H9 (cell line): ENCODE measurements at regions not wholly inside any gene's neighbourhood (a gene's known extent, or its start where the extent isn't known, plus 50 kb on each side); places are given as distances from the start of the nearest gene placed in this dataset.

Experiments used
- DNase-seq: peaks from one replicate; pipeline ENCODE4 v3.0.0-alpha.2; 2017
- H2AFZ ChIP-seq: one replicate; pipeline ENCODE4 v1.6.1; 2013; ENCODE audit warnings: mild to moderate bottlenecking, low read length, control low read depth, moderate library complexity
- H2AK5ac ChIP-seq: 2 replicates; pipeline ENCODE4 v1.6.1; 2013; ENCODE audit warnings: low read length, control low read depth, mixed read lengths; ENCODE audit not compliant: insufficient read length
- H2BK120ac ChIP-seq: one replicate; pipeline ENCODE4 v1.6.1; 2013; ENCODE audit warnings: low read depth, mild to moderate bottlenecking, low read length, control low read depth, inconsistent platforms; ENCODE audit not compliant: poor library complexity, severe bottlenecking
- H2BK12ac ChIP-seq: 2 replicates; pipeline ENCODE4 v1.6.1; 2013; ENCODE audit warnings: low read length, control low read depth, mixed read lengths, low read depth; ENCODE audit not compliant: insufficient read length
- H2BK15ac ChIP-seq: 2 replicates; pipeline ENCODE4 v1.6.1; 2013; ENCODE audit warnings: low read depth, low read length, control low read depth
- H2BK20ac ChIP-seq: one replicate; pipeline ENCODE4 v1.6.1; 2013; ENCODE audit warnings: low read depth, mild to moderate bottlenecking, low read length, control low read depth, inconsistent platforms; ENCODE audit not compliant: poor library complexity, severe bottlenecking
- H2BK5ac ChIP-seq: 2 replicates; pipeline ENCODE4 v1.6.1; 2013; ENCODE audit warnings: low read length, control low read depth, mixed read lengths; ENCODE audit not compliant: insufficient read length
- H3K14ac ChIP-seq: 2 replicates; pipeline ENCODE4 v1.6.1; 2013; ENCODE audit warnings: low read length, control low read depth; ENCODE audit not compliant: insufficient read depth
- H3K18ac ChIP-seq: 2 replicates; pipeline ENCODE4 v1.6.1; 2013; ENCODE audit warnings: low read depth, mild to moderate bottlenecking, mixed read lengths, low read length, control low read depth; ENCODE audit not compliant: insufficient read length
- H3K23ac ChIP-seq: 2 replicates; pipeline ENCODE4 v1.6.1; 2013; ENCODE audit warnings: low read length, control low read depth, mixed read lengths, low read depth; ENCODE audit not compliant: insufficient read length
- H3K23me2 ChIP-seq: 2 replicates; pipeline ENCODE4 v1.6.1; 2013; ENCODE audit warnings: low read depth, mild to moderate bottlenecking, mixed read lengths, low read length, control low read depth; ENCODE audit not compliant: insufficient read length, poor library complexity, severe bottlenecking
- H3K27ac ChIP-seq: 2 replicates; pipeline ENCODE4 v1.5.1; 2013; ENCODE audit warnings: low read length, control low read depth, mixed read lengths, low read depth; ENCODE audit not compliant: insufficient read length
- H3K27me3 ChIP-seq: 2 replicates; pipeline ENCODE4 v1.6.1; 2013; ENCODE audit warnings: low read length, control low read depth, inconsistent platforms; ENCODE audit not compliant: insufficient read depth
- H3K4ac ChIP-seq: 2 replicates; pipeline ENCODE4 v1.6.1; 2013; ENCODE audit warnings: low read depth, mild to moderate bottlenecking, control low read depth, inconsistent platforms, low read length, moderate library complexity
- H3K4me1 ChIP-seq: 2 replicates; pipeline ENCODE4 v1.6.1; 2013; ENCODE audit warnings: low read length, control low read depth, inconsistent platforms; ENCODE audit not compliant: insufficient read depth
- H3K4me2 ChIP-seq: 2 replicates; pipeline ENCODE4 v1.6.1; 2013; ENCODE audit warnings: low read length, control low read depth, mixed read lengths; ENCODE audit not compliant: insufficient read length, insufficient read depth
- H3K56ac ChIP-seq: 2 replicates; pipeline ENCODE4 v1.6.1; 2013; ENCODE audit warnings: low read depth, mild to moderate bottlenecking, mixed read lengths, low read length, control low read depth; ENCODE audit not compliant: insufficient read length
- H3K79me1 ChIP-seq: 2 replicates; pipeline ENCODE4 v1.6.1; 2013; ENCODE audit warnings: low read depth, mild to moderate bottlenecking, moderate library complexity, low read length, control low read depth, inconsistent platforms; ENCODE audit not compliant: insufficient read depth, poor library complexity, severe bottlenecking
- H3K79me2 ChIP-seq: 2 replicates; pipeline ENCODE4 v1.6.1; 2013; ENCODE audit warnings: low read length, control low read depth, inconsistent platforms; ENCODE audit not compliant: insufficient read depth
- H3K9ac ChIP-seq: 2 replicates; pipeline ENCODE4 v1.6.1; 2013; ENCODE audit warnings: low read length, control low read depth, mixed read lengths; ENCODE audit not compliant: insufficient read length; ENCODE audit errors: extremely low read depth
- H3K9me3 ChIP-seq: one replicate; pipeline ENCODE4 v1.6.1; 2013; ENCODE audit warnings: low read depth, low read length, inconsistent platforms; ENCODE audit not compliant: control insufficient read depth
- H3T11ph ChIP-seq: one replicate; pipeline ENCODE4 v1.6.1; 2013; ENCODE audit warnings: mild to moderate bottlenecking, low read length, control low read depth, inconsistent platforms
- H4K20me1 ChIP-seq: one replicate; pipeline ENCODE4 v1.6.1; 2013; ENCODE audit not compliant: control insufficient read depth, insufficient read length, insufficient read depth
- H4K5ac ChIP-seq: 2 replicates; pipeline ENCODE4 v1.6.1; 2013; ENCODE audit warnings: low read depth, mild to moderate bottlenecking, mixed read lengths, low read length, control low read depth; ENCODE audit not compliant: insufficient read length
- H4K8ac ChIP-seq: replicated peaks from 2 replicates; pipeline ENCODE4 v1.6.1; 2013; ENCODE audit warnings: low read length, control low read depth, mixed read lengths, low read depth; ENCODE audit not compliant: insufficient read length
- H4K91ac ChIP-seq: 2 replicates; pipeline ENCODE4 v1.6.1; 2013; ENCODE audit warnings: low read depth, mild to moderate bottlenecking, moderate library complexity, mixed read lengths, low read length, control low read depth; ENCODE audit not compliant: insufficient read length
- H3K27ac Mint-ChIP-seq, 3 experiments: 2 replicates in 2 of 3; 3 replicates in 1 of 3; pipeline ENCODE4 v1.8.0; 2020 to 2021; ENCODE audit warnings: mixed read lengths in 3 of 3, mild to moderate bottlenecking in 1 of 3, moderate library complexity in 1 of 3
- H3K27me3 Mint-ChIP-seq: 2 replicates; pipeline ENCODE4 v1.8.0; 2021; ENCODE audit warnings: low read depth, mild to moderate bottlenecking, moderate library complexity, mixed read lengths
- H3K36me3 Mint-ChIP-seq, 3 experiments: 2 replicates in 2 of 3; 3 replicates in 1 of 3; pipeline ENCODE4 v1.8.0; 2020 to 2021; ENCODE audit warnings: low read depth in 3 of 3, mixed read lengths in 3 of 3; ENCODE audit not compliant: insufficient read depth in 1 of 3
- H3K4me1 Mint-ChIP-seq, 2 experiments: 2 replicates each; pipeline ENCODE4 v1.8.0; 2020; ENCODE audit warnings: mixed read lengths in 2 of 2
- H3K4me3 Mint-ChIP-seq, 2 experiments: 2 replicates in 1 of 2; 3 replicates in 1 of 2; pipeline ENCODE4 v1.8.0; 2020 to 2021; ENCODE audit warnings: mild to moderate bottlenecking in 2 of 2, mixed read lengths in 2 of 2, moderate library complexity in 1 of 2
- H3K9me3 Mint-ChIP-seq, 2 experiments: 2 replicates in 1 of 2; 3 replicates in 1 of 2; pipeline ENCODE4 v1.8.0; 2020; ENCODE audit warnings: mild to moderate bottlenecking in 2 of 2, mixed read lengths in 2 of 2, moderate library complexity in 1 of 2
- WGBS: extraction: QIAGEN DNeasy Blood & Tissue Kit; methylation state at CpG from one replicate; pipeline ENCODE4 v1.1.7; 2013; ENCODE audit warnings: missing lambda C conversion rate, low lambda C conversion rate, mixed read lengths; ENCODE audit not compliant: insufficient read length; ENCODE audit errors: extremely low coverage; 5-methylcytosine and 5-hydroxymethylcytosine counted together
- TF ChIP-seq, protein P1 (sequence below): fragments of 200-600 bp; sonication (generic); conservative IDR thresholded peaks from 3 replicates; pipeline ENCODE4 v1.8.0; 2021; ENCODE audit warnings: antibody characterized with exemption, mild to moderate bottlenecking

DNA sequence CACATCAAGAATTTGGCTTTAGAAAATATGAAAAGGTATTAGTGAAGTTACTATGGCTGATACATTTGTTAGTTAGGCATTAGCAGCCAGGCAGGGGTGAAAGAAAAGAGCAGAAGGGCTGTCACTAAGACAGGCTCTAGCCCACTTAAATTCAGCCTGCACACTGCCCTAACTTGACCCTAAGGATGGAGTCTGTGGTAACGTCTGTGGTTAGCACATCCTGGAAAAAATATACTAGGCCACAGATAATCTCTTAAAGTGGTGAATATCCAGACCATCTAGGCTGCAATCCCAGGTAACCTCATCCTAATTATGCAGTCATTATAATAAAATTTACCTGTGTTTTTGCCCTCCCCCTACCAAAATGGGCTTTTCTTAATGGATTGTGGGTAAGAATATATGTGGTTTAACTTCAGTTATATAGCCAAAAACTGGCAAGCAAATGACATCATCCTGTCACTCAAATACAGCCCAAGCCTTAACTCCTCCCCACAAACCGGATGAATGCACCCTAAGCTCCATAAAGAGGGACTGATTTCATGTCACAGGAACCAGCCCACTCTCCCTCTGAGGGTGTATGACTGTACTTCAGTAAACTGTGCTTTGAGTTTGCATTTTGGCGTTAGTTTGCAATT, 440.9 kb downstream of the LRFN5 start:
- H3K4me1 Mint-ChIP-seq, result peaks cover 3 to 6% of the 10 kb centered on the region in 2 experiments; a peak in 3 of 4 replicates
- no peak overlapping the region for H3K27ac ChIP-seq
- DNase-seq, result no peak
- no peak overlapping the region for H3K23ac ChIP-seq
- no peak overlapping the region for H2BK5ac ChIP-seq
- H4K20me1 ChIP-seq, result no peaks in the 10 kb centered on the region
- no peaks in the 10 kb centered on the region; a peak in 1 of 5 replicates for H3K9me3 Mint-ChIP-seq
- no peak overlapping the region for H3K4ac ChIP-seq
- H3K27me3 ChIP-seq, result no peaks in the 10 kb centered on the region
- no peak overlapping the region for H3K14ac ChIP-seq
- H3K4me3 Mint-ChIP-seq, result no peak overlapping the region
- H3K23me2 ChIP-seq, result no peaks in the 10 kb centered on the region
- no peaks in the 10 kb centered on the region for H3K9me3 ChIP-seq
- no peak overlapping the region for H2BK12ac ChIP-seq
- no peak overlapping the region for H3K56ac ChIP-seq
- no peaks in the 10 kb centered on the region for H3K36me3 Mint-ChIP-seq
- no peak overlapping the region for H3K4me2 ChIP-seq
- H4K91ac ChIP-seq, result no peak overlapping the region
- H2BK20ac ChIP-seq, result no peak overlapping the region
- H3K18ac ChIP-seq, result no peak overlapping the region
- H2AK5ac ChIP-seq, result no peak overlapping the region
- no peak overlapping the region for H2BK120ac ChIP-seq
- no peaks in the 10 kb centered on the region for H3K27me3 Mint-ChIP-seq
- no peak overlapping the region for H2AFZ ChIP-seq
- no peak overlapping the region for H2BK15ac ChIP-seq
- no peaks in the 10 kb centered on the region for H3K79me1 ChIP-seq
- no peak overlapping the region for H4K5ac ChIP-seq
- H3T11ph ChIP-seq, result no peak overlapping the region
- H3K79me2 ChIP-seq, result no peaks in the 10 kb centered on the region
- WGBS, result no CpG with 5 or more reads among the region's 3 CpGs
- no peak overlapping the region for H3K27ac Mint-ChIP-seq
- H4K8ac ChIP-seq, result no peak overlapping the region
- no peak overlapping the region for H3K9ac ChIP-seq
- H3K4me1 ChIP-seq, result no peaks in the 10 kb centered on the region
- TF ChIP-seq, protein P1, sequence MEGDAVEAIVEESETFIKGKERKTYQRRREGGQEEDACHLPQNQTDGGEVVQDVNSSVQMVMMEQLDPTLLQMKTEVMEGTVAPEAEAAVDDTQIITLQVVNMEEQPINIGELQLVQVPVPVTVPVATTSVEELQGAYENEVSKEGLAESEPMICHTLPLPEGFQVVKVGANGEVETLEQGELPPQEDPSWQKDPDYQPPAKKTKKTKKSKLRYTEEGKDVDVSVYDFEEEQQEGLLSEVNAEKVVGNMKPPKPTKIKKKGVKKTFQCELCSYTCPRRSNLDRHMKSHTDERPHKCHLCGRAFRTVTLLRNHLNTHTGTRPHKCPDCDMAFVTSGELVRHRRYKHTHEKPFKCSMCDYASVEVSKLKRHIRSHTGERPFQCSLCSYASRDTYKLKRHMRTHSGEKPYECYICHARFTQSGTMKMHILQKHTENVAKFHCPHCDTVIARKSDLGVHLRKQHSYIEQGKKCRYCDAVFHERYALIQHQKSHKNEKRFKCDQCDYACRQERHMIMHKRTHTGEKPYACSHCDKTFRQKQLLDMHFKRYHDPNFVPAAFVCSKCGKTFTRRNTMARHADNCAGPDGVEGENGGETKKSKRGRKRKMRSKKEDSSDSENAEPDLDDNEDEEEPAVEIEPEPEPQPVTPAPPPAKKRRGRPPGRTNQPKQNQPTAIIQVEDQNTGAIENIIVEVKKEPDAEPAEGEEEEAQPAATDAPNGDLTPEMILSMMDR, result no peak
